Hypothalamus (tissue), 51 donors: ENCODE measurements at regions not wholly inside any gene's neighbourhood (a gene's known extent, or its start where the extent isn't known, plus 50 kb on each side); places are given as distances from the start of the nearest gene placed in this dataset.

Source experiments
- DNase-seq, 51 donors: peaks; one replicate each; lab custom pipeline; 2025; lab: John Stamatoyannopoulos, UW

DNA sequence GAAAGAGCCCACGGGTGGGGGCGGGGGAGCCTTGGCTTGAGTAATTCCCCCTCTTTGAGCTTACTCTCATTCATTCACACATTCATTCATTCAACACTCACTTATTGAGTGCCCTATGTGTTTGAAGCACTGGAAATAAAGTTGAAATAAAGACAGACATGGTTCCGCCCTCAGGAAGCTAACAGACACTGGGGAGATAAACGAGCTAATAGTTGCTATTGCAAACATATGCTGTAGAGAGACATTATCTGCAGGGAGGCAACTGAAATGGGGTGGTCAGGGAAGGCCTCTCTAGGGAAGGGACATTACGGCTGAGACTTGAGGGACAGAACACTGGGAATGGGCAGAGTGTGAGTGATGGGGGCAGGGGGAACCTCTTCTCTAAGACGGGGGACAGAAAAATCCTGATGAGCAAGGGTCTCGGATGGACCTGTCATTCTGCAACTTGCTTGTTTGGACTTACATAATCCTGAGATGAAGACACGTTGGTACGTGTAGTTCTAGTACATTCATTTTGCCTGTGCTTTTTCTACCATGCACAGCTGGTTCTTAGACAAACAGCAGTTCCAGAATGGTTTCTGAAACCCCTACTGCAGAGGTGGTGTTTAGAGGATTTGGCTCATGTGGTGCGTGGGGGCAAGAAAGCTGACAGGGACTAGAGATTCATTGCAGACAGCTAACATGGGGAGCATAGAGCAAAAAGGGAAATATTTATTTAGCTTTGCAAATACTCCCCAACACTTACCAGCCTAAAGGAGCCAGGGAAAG, 71.1 kb upstream of the BLCAP start:
- DNase-seq, result peak in 5 of 51 donors; percentile 2 to 15 (median 4)

GRCh38 chr20:37598100-37598543, 70.4 kb upstream of the BLCAP start:
- peak in 1 of 51 donors; percentile 4 for DNase-seq

DNA sequence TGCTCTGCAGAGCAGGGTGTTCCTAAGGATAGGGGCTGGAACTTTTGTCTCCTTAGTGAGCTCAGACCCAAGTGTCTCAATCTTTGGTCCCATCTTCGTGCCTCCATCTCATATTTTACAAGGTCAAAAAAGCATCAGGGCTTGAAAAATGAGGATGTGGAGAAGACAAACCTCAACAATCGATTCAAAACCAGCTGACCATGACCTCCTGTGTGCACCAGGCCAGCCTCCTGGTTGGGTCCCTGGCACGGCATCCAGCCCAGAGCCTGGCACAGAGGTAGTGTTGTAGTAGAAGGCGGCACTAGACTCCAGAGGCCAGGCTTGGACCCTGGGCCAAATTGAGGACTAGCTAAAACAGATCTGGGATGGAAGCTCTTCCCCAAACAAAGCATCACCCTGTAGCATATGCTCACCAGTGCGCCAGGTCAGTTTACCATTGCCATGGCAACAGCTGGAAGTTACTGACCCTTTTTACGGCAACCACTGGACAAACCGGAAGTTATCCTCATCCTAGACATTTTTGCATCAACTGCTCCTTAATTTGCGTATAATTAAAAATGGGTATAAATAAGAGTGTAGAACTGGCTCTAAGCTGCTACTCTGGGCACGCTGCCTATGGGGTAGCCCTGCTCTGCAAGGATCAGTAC, 69.3 kb upstream of the BLCAP start:
- no peak for DNase-seq

GRCh38 chr20:37596168-37596567, 68.5 kb upstream of the BLCAP start:
- no peak for DNase-seq

GRCh38 chr20:37593710-37594109, 66.0 kb upstream of the BLCAP start:
- DNase-seq, result no peak

DNA sequence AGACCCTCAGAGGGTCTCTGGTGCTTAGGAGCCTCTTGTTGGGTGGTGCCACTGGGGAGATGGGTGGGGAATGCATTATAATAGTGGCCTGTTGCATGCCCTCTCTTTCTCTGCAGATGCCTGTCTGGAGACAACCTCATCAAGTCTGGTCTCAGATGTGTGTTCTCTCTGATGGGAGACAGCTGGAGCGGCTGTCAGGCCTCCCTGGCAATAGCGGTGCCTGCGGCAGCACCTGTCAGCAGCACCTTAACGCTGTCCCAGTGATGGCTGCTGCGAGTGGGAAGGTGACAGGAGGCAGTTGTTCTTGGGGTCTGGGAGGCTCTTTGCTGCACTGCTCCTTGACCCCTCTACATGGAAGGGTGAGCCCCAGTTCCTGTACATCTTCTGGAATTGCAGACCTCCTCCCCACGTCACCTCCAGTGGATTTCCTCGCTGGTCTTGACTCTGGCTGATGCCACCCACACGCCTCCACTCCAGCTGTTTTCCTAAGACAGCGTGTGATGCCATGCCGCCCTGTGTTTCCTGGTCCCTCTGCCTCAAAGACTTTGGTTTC, 63.3 kb upstream of the BLCAP start:
- DNase-seq, result no peak

GRCh38 chr20:37586078-37586477, 58.4 kb upstream of the BLCAP start:
- no peak for DNase-seq

- no peak for DNase-seq
Observed at GRCh38 chr20:37584238-37584807, 56.6 kb upstream of the BLCAP start.

DNA sequence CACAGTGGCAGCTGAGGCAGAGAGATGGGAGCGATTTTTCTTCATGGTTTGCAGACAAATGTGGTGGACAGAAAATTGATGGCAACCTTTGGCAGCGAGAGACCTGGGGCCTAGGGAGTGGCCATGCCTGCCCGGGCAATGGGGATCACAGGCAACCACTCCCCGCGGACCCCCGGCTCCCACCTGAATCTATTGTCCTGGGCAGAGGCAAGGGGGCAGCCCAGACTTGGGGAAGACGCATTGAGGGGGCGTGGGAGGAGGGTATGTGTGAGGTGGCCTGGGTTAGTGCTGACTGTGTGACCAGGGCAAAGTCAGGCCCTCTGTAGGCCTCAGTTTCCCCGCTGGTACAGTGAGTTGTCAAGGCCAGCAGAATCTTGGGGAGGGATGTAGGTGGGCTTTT, 53.6 kb upstream of the BLCAP start:
- DNase-seq, result no peak

GRCh38 chr20:37580069-37580468, 52.4 kb upstream of the BLCAP start:
- DNase-seq, result no peak

DNA sequence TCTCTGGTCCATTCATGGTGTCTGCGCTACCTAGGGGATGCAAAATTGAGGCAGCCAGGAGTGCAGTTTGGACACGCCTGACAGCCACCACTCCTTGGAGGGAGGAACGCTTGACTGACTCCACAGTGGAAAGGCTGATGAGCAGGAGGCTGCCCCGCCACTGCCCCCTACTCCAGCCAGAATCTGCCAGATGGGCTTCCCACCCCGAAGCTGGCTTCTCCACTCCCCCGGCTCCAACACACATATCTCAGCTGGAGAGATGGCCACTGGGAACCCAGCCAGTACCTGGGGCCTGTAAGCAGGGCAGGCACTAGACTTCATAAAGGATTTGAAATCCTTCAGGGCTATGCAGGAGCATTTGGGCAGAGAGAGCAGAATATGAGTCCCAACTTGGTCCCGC, 51.4 kb upstream of the BLCAP start:
- no peak for DNase-seq

DNA sequence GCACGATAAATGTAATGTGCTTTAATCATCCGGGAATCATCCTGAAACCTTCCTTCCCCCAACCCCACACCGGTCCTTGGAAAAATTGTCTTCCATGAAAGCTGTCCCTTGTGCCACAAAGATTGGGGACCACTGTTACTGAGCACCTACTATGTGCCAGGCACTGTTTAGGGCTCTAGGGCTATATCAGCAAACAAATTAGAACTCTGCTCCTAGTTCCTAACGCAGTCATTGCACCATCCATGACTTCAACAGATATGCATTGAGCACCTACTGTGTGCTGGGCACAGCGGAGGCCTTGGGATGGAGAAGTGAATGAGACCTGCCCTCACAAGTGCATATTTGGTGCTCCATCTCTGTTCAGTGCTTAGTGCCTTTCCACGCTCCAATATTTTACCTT, 50.3 kb upstream of the BLCAP start:
- no peak for DNase-seq
